NCI-H2171 (cell line): ENCODE measurements at regions not wholly inside any gene's neighbourhood (a gene's known extent, or its start where the extent isn't known, plus 50 kb on each side); places are given as distances from the start of the nearest gene placed in this dataset.
A peak's percentile ranks its signal among the peaks of the same experiment; 100 is the strongest.
"Not testable (repeated sequence)": the region's sequence is repeated elsewhere in the genome, so short reads cannot be mapped to it uniquely, and the experiment has no call there.

Source experiments
- DNase-seq: peaks from one replicate; lab custom pipeline; 2025; lab: John Stamatoyannopoulos, UW

GRCh38 chr5:124796495-124796894 lies 50.1 kb upstream of the ZNF608 start:
- DNase-seq, result no peak

GRCh38 chr5:124797665-124798087 lies 51.2 kb upstream of the ZNF608 start:
- DNase-seq, result no peak

DNA sequence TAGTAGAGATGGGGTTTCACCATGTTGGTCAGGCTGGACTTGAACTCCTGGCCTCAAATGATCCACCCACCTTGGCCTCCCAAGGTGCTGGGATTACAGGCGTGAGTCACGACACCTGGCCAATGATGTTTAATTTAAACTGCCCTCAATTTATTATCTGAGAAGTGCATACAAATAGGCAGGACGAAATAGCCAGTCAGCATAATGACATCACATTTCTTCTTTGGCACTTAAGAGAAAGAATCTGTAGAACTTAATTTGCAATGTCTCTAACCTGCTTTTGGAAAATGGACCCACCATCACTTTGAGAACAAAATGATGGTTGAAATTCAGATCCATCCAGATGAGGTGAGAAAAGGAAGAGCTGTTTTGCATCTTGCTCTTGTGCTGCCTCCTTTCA lies 52.5 kb upstream of the ZNF608 start:
- DNase-seq, result no peak

DNA sequence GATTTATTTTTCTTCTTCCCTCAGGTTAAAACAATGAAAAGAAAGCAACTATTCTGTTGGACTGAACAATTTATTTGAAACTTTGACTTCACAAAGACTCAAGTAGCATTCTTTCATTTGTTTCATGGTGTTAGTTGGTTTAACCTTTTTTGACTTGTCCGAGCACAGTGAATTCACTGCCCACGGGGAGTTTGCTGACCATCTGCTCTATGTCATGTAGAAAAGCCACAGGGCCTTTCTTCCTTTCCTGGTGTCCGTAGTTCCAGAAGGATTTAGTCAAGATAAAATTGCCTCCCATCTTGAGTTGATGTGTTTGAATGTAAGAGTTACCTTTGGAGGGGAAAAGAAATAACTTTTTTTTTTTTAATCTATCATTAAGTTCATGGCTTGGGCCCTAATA lies 55.1 kb upstream of the ZNF608 start:
- no peak for DNase-seq

DNA sequence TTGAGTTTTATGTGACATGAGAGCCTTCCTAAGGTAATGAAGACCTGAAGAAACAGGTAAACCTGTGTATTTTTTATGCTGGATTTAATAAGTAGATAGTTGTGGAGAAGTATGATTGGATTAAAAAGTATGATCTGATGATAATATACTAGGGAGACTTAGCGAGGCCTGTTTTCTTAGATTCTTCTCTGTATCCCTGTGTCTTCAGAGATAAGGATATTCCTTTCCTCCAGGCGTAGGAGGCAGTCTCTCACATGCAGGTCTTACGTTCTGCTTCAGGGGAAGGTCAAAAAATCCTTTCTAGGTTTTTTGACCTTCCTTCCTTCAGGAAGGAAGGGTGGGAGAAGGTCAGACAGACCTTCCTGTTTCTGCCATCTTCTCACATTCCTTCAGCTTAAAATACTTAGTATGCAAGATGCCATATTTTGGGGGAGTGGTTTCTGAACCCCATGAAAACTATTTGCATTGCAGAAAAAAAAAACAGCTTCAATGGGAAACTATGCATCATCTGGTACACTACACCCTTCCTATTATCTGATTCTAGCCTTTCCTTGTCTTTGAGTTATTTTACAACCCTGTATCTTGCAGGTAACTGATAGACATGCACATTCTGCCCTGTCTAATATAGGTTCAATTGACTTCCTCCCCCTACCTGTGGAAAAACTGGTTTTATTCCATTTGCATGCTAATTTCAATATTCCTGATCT lies 57.3 kb upstream of the ZNF608 start:
- no peak for DNase-seq

DNA sequence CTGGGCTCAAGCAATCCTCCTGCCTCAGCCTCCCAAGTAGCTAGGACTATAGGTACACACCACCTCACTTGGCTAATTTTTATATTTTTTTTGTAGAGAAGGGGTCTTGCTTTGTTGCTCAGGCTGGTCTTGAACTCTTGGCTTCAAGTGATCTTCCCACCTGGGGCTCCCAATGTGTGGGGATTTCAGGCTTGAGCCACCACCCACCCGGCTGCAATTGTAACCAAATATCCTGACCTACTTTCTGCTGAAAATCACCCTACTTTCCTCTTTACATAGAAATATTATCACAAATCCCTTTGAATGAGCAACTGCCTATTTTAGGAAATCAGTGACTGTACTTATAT lies 59.6 kb upstream of the ZNF608 start:
- DNase-seq, result no peak

- peak; percentile 79 for DNase-seq
Observed at GRCh38 chr5:124806373-124807077, 60.1 kb upstream of the ZNF608 start.

GRCh38 chr5:124808842-124809268 lies 62.4 kb upstream of the ZNF608 start:
- no peak for DNase-seq

DNA sequence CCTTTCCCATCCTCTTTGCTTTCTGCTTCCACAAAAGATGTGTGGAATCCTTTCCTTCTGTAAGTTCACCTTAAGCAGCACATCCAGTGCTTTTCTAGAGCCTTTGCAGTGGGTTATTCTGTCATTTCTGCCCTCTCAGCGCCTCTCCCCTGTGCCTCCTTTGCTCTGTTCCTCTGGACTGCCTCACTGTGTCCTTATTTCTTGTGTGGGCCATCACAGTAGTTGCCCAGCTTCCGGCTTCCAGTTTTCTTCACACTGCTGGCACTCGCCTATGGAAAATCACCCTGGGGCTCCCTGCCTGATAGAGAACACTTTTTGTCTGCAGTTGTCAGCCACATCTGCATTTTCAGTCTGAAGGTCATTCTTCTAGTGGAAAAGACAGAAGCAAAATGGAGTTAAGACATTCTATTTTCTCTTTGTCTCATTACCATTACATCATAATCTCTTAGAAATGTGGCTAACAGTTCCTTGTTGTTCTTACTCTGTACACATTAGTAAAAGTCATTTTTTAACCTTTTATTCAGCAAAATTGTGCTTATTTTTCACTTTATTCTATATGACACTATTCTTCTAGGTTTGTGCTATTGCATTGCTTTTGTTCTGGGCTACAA lies 64.1 kb upstream of the ZNF608 start:
- DNase-seq, result no peak

- DNase-seq, result no peak
Observed at GRCh38 chr5:124812771-124813358, 66.4 kb upstream of the ZNF608 start.

- no peak for DNase-seq
Observed at GRCh38 chr5:124816381-124816780, 69.9 kb upstream of the ZNF608 start.

DNA sequence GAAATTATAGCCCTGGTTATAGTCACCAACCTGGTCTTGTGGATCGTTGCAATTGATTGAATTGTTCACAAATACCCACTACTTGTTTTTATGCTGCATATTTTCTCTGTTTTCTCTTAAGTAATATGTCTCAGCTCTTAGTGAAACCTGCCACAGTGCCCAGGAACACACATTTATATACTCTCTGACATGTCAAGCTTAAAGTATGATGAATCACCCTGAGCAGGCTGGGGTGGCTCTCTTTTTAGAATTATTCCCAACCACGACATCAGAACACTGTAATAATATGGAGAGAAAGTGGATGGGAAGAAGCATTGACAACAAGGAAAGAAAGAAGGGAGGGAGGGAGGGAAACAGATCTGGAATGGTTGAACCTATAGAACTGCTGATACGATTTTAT lies 72.8 kb upstream of the ZNF608 start:
- DNase-seq, result no peak

- DNase-seq, result no peak
Observed at GRCh38 chr5:124822647-124823046, 76.2 kb upstream of the ZNF608 start.

DNA sequence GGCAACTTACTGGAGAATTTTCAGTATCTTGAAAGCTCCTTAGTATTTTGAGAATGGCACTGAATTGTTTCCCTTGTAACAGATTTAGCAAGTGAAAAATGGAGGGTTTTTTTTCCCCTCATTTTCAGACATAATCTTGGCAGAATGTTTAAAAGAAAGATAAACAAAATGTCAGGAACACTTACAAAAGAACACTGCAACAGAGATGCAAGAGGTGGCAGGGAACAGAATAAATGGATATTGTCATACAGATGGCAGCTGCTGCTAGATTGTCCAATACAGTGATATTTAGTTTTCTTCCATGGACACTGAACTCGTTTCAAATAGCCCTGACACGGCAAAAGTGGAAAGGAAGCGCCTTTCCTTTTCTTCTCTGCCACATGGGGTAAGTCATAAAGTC lies 76.9 kb upstream of the ZNF608 start:
- DNase-seq, result no peak

DNA sequence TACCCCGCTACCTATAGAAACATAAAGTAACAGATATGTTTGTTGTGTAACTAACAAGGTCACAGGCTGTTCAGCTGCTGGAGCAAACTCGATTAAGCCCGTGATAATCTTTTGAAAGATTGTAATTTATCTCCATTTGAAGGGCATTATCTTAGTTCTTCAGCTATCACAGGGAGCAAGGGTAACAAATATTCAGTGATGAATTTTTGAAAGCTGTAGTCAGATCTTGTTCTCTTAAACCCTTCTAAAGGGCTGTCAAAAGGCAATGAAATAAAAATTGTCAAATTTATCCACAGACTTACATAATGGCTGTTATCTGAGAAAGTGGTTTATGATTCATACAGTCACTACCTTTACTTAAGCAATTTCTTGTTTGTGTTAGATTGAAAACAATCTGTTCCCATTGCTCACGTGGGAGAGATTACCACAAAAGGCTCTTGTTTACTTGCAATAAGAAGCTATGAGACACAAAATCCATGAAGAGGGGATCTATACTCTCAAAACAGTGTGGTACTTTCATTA lies 78.3 kb upstream of the ZNF608 start:
- DNase-seq, result no peak

DNA sequence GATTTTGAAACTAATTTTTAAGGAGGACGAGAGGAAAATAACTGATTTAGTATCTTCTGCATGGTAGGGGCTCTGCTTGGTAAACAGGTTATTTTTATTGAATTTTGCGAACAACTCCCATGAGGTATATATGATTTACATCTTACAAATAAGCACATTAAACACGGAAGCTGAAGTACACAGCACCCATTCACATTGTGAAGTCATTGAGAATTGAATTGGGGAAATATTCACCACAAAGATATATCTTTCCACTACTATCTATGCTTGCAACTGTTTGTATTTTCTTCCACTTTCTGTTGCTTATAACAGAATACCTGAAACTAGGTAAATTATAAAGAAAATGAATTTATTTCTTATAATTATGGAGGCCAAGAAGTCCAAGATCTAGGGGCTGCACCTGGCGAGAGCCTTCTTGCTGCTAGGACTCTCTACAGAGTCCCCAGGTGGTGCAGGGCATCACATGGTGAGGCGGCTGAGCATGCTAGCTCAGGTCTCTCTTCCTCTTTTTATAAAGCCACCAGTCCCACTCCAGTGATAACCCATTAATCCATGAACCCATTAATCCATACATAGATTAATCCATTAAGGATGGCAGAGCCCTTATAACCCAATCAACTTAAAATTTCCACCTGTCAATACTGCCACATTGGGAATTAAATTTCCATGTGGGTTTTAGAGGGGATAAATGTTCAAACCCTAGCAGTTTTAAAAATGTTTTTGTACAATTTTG lies 79.0 kb upstream of the ZNF608 start:
- DNase-seq, result no peak

DNA sequence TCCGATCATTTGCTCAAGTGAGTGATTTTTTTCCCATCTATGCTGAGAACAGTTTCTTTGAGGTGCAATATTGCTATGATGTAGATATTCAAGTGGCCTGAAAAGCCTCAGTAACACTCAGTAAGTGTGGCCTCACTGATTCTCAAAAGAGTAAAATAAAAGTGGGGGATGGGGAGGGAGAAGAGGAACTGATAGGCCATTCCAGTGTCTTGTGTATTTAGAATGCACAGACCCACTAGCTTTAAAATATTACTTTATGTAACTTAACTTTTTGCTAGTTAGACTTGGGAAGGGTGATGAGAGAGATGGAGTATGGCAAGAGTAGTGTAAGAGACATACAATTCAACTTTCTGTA lies 79.5 kb upstream of the ZNF608 start:
- no peak for DNase-seq

DNA sequence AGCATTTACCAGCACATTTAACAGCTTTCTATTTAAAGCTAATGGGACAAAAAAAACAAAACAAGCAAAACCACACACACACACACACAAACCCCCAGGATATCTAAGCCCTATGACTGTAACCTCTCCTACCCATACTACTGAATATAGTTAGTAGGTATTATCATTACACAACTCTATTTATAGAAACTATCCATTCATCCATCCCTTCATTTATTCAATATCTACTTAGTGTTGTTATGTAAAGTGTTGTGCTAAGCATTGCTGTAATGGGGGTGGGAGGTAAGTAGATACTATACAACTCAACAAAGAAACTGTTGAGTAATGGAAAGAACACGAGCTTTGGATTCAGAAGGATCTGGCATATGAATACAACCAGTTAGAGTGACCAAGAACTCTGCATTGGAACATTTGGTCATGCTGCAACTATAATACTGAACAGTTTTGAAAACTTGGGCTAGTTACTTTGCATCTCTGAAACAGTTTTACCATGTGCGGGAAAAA lies 82.3 kb upstream of the ZNF608 start:
- no peak for DNase-seq

GRCh38 chr5:124831687-124832240 lies 85.3 kb upstream of the ZNF608 start:
- DNase-seq, result no peak

DNA sequence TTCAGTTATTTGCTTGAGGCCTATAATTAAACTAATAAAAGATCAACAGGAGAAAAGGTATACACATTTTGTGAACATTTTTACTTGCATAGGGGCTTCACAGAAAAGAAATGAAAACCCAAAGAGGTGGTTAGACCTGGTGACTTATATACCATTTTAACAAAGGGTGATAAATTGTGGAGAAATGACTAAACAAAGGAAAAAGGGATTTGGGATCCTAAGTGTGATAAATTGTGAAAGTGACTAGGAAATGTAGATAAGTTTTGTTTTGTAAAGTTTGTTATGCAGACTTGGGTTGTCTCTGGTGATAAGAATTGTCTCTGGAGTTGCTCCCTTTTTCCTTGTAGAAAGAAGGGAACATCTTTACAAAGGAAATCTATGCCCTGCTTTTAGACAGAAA lies 86.1 kb upstream of the ZNF608 start:
- no peak for DNase-seq

GRCh38 chr5:124836314-124836713 lies 89.9 kb upstream of the ZNF608 start:
- DNase-seq, result not testable (repeated sequence)
